ENCODE measurements at regions not wholly inside any gene's neighbourhood (a gene's known extent, or its start where the extent isn't known, plus 50 kb on each side); places are given as distances from the start of the nearest gene placed in this dataset.

DNA sequence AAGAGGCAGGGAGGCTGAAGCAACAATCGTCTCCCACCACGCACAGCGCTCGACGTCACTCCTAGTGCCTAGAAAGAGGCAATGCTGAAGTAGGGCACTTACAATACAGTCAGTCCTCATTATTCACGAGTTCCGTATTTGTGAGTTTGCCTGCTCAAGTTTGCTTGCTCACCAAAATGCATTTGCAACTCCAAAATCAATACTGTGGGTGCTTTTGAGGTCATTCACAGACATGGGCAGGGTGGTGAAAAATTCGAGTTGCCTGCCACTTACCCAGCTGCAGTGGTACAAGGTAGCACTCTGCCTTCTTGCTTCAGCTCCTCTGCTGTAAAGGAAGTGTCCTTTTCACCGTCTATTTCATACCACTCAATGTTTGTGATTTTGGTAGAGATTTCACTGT, 113.7 kb upstream of the NCK2 start:
- H3K14ac ChIP-seq (replicated peaks; ENCODE audit: low read depth, low read length): no peak overlapping the region
- H2BK20ac ChIP-seq (ENCODE audit: low read depth, low read length): no peak overlapping the region
- intact Hi-C loops (cut with micrococcal nuclease) (no loop called here), dilution Hi-C loops (cut with HindIII; ENCODE audit: low sequenced_read_pairs, unreplicated experiment) (no loop called here), in situ Hi-C loops (cut with MboI; ENCODE audit: low sequenced_read_pairs) (no loop called here)
- H3K27me3 ChIP-seq (ENCODE audit: control insufficient read depth, insufficient read depth, low read length): peaks cover 43% of the 10 kb centered on the region
- no peak overlapping the region for H2BK120ac ChIP-seq (ENCODE audit: low read depth, low read length)
- H4K91ac ChIP-seq (ENCODE audit: insufficient read depth, low read depth, low read length): no peak overlapping the region
- no peak overlapping the region for H3K56ac ChIP-seq (ENCODE audit: extremely low read depth, insufficient read depth, low read length)
- H2AK9ac ChIP-seq (replicated peaks; ENCODE audit: low read depth, low read length, poor library complexity): no peak overlapping the region
- H3K79me1 ChIP-seq (ENCODE audit: low read depth in 1 of 2, low read length in 2 of 2): no peaks in the 10 kb centered on the region
- H3K4me2 ChIP-seq (ENCODE audit: low read depth, low read length): no peak overlapping the region
- BruUV-seq (replicated peaks): no TSS peak
- no peaks in the 10 kb centered on the region for H3K4me1 ChIP-seq (ENCODE audit: control insufficient read depth, insufficient read depth, low read length)
- H4K20me1 ChIP-seq (ENCODE audit: insufficient read depth, low read length): no peaks in the 10 kb centered on the region
- no peak overlapping the region for H3K4me3 ChIP-seq (ENCODE audit: insufficient read depth, low read depth, low read length)
- H3K27ac ChIP-seq (ENCODE audit: insufficient read depth, low read length): no peak overlapping the region
- POLR2A ChIA-PET (ENCODE audit: unreplicated experiment): no interaction called here
- no peaks in the 10 kb centered on the region for H3K9me1 ChIP-seq (ENCODE audit: insufficient read depth, low read length)
- no peak overlapping the region for H4K5ac ChIP-seq (ENCODE audit: low read depth, low read length)
- no peaks in the 10 kb centered on the region for H3K9me3 ChIP-seq (ENCODE audit: control insufficient read depth, insufficient read depth, low read length)
- no peak overlapping the region for H2BK5ac ChIP-seq (ENCODE audit: low read depth, low read length, poor library complexity, severe bottlenecking)
- H4K8ac ChIP-seq (ENCODE audit: low read depth in 2 of 2, low read length in 2 of 2): no peak overlapping the region
- no CpG with 5 or more reads among the region's 9 CpGs for WGBS, 2 experiments (ENCODE audit: extremely low coverage in 2 of 2, insufficient read length in 1 of 2)
- H3K9ac ChIP-seq (ENCODE audit: low read depth, low read length): no peak overlapping the region
- H3K4ac ChIP-seq (ENCODE audit: low read depth, low read length): no peak overlapping the region
- TF ChIP-seq, protein P1, sequence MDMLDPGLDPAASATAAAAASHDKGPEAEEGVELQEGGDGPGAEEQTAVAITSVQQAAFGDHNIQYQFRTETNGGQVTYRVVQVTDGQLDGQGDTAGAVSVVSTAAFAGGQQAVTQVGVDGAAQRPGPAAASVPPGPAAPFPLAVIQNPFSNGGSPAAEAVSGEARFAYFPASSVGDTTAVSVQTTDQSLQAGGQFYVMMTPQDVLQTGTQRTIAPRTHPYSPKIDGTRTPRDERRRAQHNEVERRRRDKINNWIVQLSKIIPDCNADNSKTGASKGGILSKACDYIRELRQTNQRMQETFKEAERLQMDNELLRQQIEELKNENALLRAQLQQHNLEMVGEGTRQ (IDR thresholded peaks at IDR 0.05; ENCODE audit: low read depth, low read length): no peak
- TF ChIP-seq RAD21 (IDR thresholded peaks at IDR 0.05; ENCODE audit: low read length): no peak
- TF ChIP-seq, protein P2, sequence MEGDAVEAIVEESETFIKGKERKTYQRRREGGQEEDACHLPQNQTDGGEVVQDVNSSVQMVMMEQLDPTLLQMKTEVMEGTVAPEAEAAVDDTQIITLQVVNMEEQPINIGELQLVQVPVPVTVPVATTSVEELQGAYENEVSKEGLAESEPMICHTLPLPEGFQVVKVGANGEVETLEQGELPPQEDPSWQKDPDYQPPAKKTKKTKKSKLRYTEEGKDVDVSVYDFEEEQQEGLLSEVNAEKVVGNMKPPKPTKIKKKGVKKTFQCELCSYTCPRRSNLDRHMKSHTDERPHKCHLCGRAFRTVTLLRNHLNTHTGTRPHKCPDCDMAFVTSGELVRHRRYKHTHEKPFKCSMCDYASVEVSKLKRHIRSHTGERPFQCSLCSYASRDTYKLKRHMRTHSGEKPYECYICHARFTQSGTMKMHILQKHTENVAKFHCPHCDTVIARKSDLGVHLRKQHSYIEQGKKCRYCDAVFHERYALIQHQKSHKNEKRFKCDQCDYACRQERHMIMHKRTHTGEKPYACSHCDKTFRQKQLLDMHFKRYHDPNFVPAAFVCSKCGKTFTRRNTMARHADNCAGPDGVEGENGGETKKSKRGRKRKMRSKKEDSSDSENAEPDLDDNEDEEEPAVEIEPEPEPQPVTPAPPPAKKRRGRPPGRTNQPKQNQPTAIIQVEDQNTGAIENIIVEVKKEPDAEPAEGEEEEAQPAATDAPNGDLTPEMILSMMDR (conservative IDR thresholded peaks at IDR 0.05; ENCODE audit: low read depth, low read length): no peak
- no peak for TF ChIP-seq NFE2L2 (IDR thresholded peaks at IDR 0.05; ENCODE audit: low read depth, low read length)
- TF ChIP-seq SMC3 (IDR thresholded peaks at IDR 0.05; ENCODE audit: low read depth, low read length): no peak
- no peak for TF ChIP-seq POLR2A (IDR thresholded peaks at IDR 0.05; ENCODE audit: low read depth, low read length)
- TF ChIP-seq, protein P3, sequence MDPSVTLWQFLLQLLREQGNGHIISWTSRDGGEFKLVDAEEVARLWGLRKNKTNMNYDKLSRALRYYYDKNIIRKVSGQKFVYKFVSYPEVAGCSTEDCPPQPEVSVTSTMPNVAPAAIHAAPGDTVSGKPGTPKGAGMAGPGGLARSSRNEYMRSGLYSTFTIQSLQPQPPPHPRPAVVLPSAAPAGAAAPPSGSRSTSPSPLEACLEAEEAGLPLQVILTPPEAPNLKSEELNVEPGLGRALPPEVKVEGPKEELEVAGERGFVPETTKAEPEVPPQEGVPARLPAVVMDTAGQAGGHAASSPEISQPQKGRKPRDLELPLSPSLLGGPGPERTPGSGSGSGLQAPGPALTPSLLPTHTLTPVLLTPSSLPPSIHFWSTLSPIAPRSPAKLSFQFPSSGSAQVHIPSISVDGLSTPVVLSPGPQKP (IDR thresholded peaks at IDR 0.05; ENCODE audit: borderline replicate concordance, low read depth, low read length): no peak
- no peak for TF ChIP-seq BHLHE40 (IDR thresholded peaks at IDR 0.05; ENCODE audit: low read depth, low read length)
- no peak for TF ChIP-seq CEBPB (IDR thresholded peaks at IDR 0.05; ENCODE audit: low read depth, low read length)
- no peak for TF ChIP-seq RCOR1 (IDR thresholded peaks at IDR 0.05; ENCODE audit: insufficient replicate concordance, low read length)
- no peak for TF ChIP-seq MAFK (IDR thresholded peaks at IDR 0.05; ENCODE audit: low read depth, low read length)
- TF ChIP-seq FOS (IDR thresholded peaks at IDR 0.05; ENCODE audit: low read depth, low read length): no peak
- no peak for TF ChIP-seq RFX5 (IDR thresholded peaks at IDR 0.05; ENCODE audit: low read depth, low read length)
- TF ChIP-seq MAZ (IDR thresholded peaks at IDR 0.05; ENCODE audit: borderline replicate concordance, low read depth, low read length): no peak
- TF ChIP-seq CHD1 (IDR thresholded peaks at IDR 0.05; ENCODE audit: low read depth, low read length): no peak
- TF ChIP-seq MXI1 (IDR thresholded peaks at IDR 0.05; ENCODE audit: borderline replicate concordance, low read depth, low read length): no peak
- CTCF ChIA-PET: no interaction called here
- H3K23ac ChIP-seq (ENCODE audit: low read depth, low read length): no peak overlapping the region
- ATAC-seq (ENCODE audit: low read depth) (no peak), DNase-seq (no peak)
- H3K18ac ChIP-seq (ENCODE audit: low read depth, low read length): no peak overlapping the region
- H2BK15ac ChIP-seq (ENCODE audit: low read depth, low read length): no peak overlapping the region
- H3K36me3 ChIP-seq (ENCODE audit: control insufficient read depth, insufficient read depth, low read length): no peaks in the 10 kb centered on the region
- no peak overlapping the region for H2AFZ ChIP-seq (replicated peaks; ENCODE audit: low read length, poor library complexity)
- no peak overlapping the region for H2AK5ac ChIP-seq (ENCODE audit: low read depth, low read length)
